HG02938 (cell line): ENCODE measurements at regions not wholly inside any gene's neighbourhood (a gene's known extent, or its start where the extent isn't known, plus 50 kb on each side); places are given as distances from the start of the nearest gene placed in this dataset.
"Not testable (repeated sequence)": the region's sequence is repeated elsewhere in the genome, so short reads cannot be mapped to it uniquely, and the experiment has no call there.

Experiments used
- ATAC-seq: cut with Tn5 transposase; IDR thresholded peaks from one replicate; pipeline ENCODE4 v1.9.1; 2021; ENCODE audit warnings: mild to moderate bottlenecking, moderate library complexity; ENCODE audit not compliant: unreplicated experiment

DNA sequence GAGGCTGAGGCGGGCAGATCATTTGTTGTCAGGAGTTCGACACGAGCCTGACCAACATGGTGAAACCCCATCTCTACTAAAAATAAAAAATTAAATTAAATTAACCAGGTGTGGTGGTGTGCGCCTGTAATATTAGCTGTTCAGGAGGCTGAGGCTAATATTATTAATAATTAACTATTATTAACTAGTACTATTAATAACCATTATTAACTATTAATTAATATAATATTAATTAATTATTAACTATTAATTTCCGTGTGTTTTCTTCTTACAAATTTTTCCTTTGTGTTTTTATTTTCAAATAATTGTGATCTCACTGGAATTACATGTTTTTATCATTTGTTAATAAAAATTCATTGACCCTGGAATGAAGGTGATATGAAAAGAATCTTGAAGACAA, 557.4 kb upstream of the ADGRB3 start:
- no peak for ATAC-seq

- ATAC-seq = no peak
Measured at GRCh38 chr6:68071740-68072139, 563.3 kb upstream of the ADGRB3 start.

- ATAC-seq = no peak
Measured at GRCh38 chr6:68069921-68070710, 565.0 kb upstream of the ADGRB3 start.

DNA sequence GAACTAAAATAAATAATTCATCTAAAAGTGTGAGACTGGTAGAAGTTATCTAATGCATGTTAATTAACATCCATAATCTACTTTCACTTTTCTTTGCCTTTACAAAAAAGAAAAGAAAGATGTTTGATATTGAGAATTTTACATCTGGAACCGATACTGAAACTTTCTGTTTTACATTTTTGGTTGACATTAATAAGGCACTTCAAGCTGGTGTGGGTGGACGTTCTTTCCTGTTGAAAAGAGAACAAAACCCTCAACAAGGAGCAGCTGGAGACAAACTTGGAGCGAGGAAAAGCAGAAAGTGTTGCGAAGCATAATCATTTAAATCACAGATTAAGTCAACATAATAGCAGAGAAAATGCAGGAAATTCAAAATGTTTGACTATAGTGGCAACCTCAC, 575.2 kb upstream of the ADGRB3 start:
- ATAC-seq = no peak

- no peak for ATAC-seq
Measured at GRCh38 chr6:68059261-68059660, 575.8 kb upstream of the ADGRB3 start.

DNA sequence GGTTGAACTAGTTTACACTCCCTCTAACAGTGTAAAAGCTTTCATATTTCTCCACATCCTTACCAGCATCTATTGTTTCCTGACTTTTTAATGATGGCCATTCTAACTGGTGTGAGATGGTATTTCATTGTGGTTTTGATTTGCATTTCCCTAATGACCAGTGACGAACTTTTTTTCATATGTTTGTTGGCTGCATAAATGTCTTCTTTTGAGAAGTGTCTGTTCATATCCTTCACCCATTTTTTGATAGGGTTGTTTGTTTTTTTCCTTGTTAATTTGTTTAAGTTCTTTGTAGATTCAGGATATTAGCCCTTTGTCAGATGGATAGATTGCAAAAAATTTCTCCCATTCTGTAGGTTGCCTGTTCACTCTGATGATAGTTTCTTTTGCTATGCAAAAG, 578.5 kb upstream of the ADGRB3 start:
- ATAC-seq = not testable (repeated sequence)

DNA sequence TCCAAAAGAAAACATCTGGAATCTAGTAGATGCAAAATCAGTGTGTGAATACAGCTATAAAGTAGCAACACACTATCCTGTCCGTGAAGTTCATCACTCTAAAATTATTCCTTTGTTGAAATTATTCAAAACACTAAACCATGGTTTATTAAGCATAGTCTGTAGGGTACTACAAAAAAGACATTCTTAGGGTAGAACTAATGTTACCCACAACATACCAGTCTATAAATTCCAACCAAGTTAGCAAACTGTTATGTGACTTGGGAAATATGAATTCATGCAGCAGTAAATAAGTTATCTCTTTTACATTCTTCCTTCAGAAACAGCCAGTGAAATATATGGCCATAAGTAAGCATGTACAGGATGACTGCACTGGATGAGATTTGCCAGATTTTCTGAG, 580.3 kb upstream of the ADGRB3 start:
- no peak for ATAC-seq

DNA sequence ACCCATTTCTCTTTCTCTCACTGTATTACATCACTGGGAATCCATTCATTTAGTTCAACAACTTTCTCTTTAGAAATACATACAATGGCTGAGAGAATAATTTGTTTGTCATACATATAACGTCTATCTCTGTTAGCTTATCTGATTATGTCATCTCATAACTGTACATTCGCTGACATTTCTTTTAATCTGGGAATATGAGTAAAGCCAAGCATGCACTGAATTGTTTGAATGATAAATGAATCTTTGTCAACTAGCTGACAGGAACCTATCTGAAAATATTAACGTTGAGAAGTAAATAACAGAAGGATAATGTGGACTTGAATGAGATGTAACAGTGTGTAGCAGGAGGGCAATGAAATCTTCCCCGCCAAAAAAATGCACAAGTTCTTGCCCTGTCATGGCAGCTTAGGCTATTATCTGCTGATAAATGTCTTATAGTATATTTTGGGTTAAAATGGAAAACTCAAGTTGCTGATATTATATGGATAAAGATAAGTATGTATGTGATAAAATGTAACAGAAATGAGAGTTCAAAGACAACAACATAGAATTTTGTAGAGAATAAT, 581.2 kb upstream of the ADGRB3 start:
- no peak for ATAC-seq

DNA sequence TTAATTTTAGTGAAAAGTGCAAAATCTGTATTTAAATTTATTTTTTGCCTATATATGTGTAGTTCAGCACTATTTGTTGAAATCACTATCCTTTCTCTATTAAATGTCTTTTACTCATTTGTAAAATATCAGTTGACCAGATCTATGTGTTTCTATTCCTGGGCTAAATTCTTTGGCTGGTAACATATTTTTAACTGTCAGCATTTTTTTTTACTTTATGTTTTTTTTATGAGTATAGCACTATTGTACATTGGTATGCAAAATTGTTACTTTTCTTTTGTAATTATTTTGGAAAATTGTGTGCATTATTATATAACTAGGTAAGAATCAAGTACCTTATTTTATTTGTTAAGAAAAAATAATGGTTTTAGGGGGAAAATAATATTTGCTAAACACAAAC, 582.8 kb upstream of the ADGRB3 start:
- ATAC-seq = no peak

GRCh38 chr6:68049562-68049961, 585.5 kb upstream of the ADGRB3 start:
- ATAC-seq = no peak

- ATAC-seq = no peak
Measured at GRCh38 chr6:68046756-68047155, 588.3 kb upstream of the ADGRB3 start.

DNA sequence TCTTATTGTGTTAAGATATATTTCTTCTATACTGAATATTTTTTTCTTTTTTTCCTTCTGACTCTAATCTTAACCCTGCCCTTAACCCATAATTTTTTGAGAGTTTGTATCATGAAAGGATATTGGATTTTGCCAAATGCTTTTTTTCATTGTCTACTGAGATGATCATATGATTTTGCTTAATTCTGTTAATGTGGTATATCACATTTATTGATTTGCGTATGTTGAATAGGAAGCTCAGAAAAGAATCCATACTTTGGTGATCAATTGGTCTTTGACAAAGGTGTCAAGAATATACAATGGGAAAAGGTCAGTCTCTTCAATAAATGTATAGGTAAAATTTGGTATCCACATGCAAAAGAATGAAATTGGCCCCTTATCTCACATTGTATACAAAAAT, 588.8 kb upstream of the ADGRB3 start:
- no peak for ATAC-seq

- ATAC-seq = no peak
Measured at GRCh38 chr6:68045193-68045592, 589.9 kb upstream of the ADGRB3 start.

DNA sequence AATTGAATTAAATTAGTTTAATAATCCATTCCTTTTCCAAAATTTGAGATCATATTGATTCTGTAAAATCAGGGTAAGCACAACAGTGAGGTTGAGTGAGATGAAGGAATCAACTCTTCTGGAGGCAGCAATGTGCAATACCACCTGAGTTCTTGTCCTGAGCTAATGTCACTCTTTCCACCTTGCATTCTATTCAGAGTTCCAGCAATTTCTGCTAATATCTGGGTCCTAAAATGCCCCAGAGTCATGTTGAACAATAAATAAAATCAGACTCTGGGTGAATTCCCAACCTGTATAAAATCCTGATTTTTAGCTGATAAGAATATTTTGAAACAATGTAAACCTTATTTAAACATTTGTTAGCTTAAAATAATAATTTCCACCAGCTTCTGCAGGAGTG, 590.8 kb upstream of the ADGRB3 start:
- ATAC-seq = no peak

GRCh38 chr6:68043122-68043398, 592.0 kb upstream of the ADGRB3 start:
- ATAC-seq = no peak

- ATAC-seq = no peak
Measured at GRCh38 chr6:68042339-68043121, 592.6 kb upstream of the ADGRB3 start.

DNA sequence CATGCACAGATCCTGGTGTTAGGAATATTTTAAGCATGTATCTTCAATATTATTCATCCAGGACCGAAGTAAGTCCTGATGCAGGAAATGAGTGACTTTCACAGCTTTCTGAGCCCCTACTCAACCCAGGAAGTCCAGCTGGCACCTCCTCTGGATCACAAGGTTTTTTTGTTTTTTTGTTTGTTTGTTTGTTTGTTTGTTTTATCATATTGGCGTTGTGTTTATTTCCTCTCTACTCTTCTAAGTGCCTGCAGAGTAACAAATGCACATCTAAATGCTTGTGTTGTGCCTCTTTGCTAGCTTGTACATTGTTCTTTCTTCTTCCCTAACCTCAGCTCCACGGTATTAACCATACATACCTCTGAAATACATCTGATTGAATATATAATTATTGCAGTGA, 594.3 kb upstream of the ADGRB3 start:
- no peak for ATAC-seq

- no peak for ATAC-seq
Measured at GRCh38 chr6:68040312-68040778, 594.7 kb upstream of the ADGRB3 start.

GRCh38 chr6:68039641-68040311, 595.3 kb upstream of the ADGRB3 start:
- no peak for ATAC-seq

DNA sequence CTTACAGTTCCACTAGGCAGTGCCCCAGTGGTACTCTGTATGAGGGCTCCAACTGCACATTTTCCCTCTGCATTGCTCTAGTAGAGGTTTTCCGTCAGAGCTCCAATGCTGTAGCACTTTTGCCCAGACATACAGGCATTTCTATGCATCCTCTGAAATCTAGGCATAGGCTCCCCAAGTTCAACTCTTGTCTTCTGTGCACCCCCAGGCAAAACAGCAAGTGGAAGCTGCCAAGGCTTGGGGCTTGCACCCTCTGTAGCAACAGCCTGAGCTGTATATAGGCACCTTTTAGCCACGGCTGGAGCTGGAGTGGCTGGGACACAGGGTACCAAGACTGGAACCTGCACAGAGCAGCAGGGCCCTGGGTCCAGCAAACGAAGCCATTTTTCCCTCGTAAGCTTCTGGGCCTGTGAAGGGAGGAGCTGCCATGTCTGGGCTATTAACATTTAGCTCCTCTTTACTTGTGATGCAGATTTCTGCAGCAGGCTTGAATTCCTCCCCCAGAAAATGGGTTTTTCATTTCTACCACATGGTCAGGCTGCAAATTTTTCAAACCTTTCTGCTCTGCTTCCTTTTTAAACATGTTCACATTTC, 596.2 kb upstream of the ADGRB3 start:
- ATAC-seq = no peak

DNA sequence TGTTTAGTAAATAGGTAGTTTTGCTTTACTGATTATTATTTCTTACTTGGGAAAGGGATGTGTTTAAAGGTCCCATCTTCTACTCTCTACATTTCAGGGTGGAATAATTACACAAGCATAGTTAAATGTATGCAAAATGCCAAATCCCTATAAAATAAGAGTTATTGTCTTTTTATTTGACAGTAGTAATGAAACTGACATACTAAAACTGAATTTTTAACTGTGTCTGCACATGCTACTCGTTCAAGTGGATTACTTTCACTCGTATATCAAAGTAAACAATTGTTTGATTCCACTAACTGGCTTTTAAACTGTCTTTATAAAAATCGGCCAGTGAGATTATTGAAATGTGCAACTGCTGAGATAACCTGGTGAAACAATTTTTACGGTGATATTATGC, 602.9 kb upstream of the ADGRB3 start:
- ATAC-seq = no peak
